PC-3 (cell line): ENCODE measurements at regions not wholly inside any gene's neighbourhood (a gene's known extent, or its start where the extent isn't known, plus 50 kb on each side); places are given as distances from the start of the nearest gene placed in this dataset.

Source experiments
- ATAC-seq: fragments of 200-7000 bp; cut with Tn5 transposase; 2 replicates; pipeline ENCODE4 v1.9.1; 2020; ENCODE audit warnings: mild to moderate bottlenecking, moderate library complexity
- BruUV-seq: library from RNA; stranded (reverse); fragments of 400-500 nt; replicated peaks from 2 replicates; lab custom pipeline; 2021; lab: Mats Ljungman, UMichigan
- CTCF ChIA-PET: fragments of 300-600 bp; sonication (Branson Sonifier 250); formaldehyde crosslinking; loops from one replicate; lab custom pipeline; 2022; ENCODE audit warnings: antibody characterized with exemption; lab: Charles Lee
- POLR2A ChIA-PET: fragments of 300-600 bp; sonication (Branson Sonifier 250); formaldehyde crosslinking; loops from one replicate; lab custom pipeline; 2022; ENCODE audit warnings: antibody characterized with exemption; ENCODE audit not compliant: unreplicated experiment; lab: Charles Lee
- DNase-seq: peaks from one replicate; pipeline ENCODE4 v3.0.0-alpha.2; 2015
- H2AFZ ChIP-seq: fragments of 300-600 bp; sonication (generic); 2 replicates; pipeline ENCODE4 v1.6.0; 2016; ENCODE audit warnings: antibody characterized with exemption, low read length
- H3F3A ChIP-seq: fragments of 300-600 bp; sonication (generic); one replicate; pipeline ENCODE4 v1.6.0; 2017; ENCODE audit warnings: antibody characterized with exemption, low read length, control low read depth, mild to moderate bottlenecking; ENCODE audit not compliant: unreplicated experiment
- H3K27ac ChIP-seq: fragments of 300-600 bp; sonication (generic); 2 replicates; pipeline ENCODE4 v1.5.1; 2016; ENCODE audit warnings: mild to moderate bottlenecking, low read length
- H3K27me3 ChIP-seq: fragments of 300-600 bp; sonication (generic); 2 replicates; pipeline ENCODE4 v1.6.1; 2016; ENCODE audit warnings: low read length, mixed read lengths
- H3K36me3 ChIP-seq: fragments of 300-600 bp; sonication (generic); 2 replicates; pipeline ENCODE4 v1.6.1; 2016; ENCODE audit warnings: low read depth, mixed run types, low read length, mixed read lengths
- H3K4me1 ChIP-seq: fragments of 300-600 bp; sonication (generic); 2 replicates; pipeline ENCODE4 v1.5.1; 2016; ENCODE audit warnings: low read length; ENCODE audit not compliant: insufficient read depth
- H3K4me2 ChIP-seq: fragments of 300-600 bp; sonication (generic); 2 replicates; pipeline ENCODE4 v1.6.0; 2016; ENCODE audit warnings: low read length
- H3K4me3 ChIP-seq: fragments of 300-600 bp; sonication (generic); 2 replicates; pipeline ENCODE4 v1.5.1; 2016; ENCODE audit warnings: mild to moderate bottlenecking, low read length, mixed read lengths
- H3K79me2 ChIP-seq: fragments of 300-600 bp; sonication (generic); 2 replicates; pipeline ENCODE4 v1.6.1; 2017; ENCODE audit warnings: low read length, mixed read lengths
- H3K9ac ChIP-seq: fragments of 300-600 bp; sonication (generic); 2 replicates; pipeline ENCODE4 v1.6.0; 2016; ENCODE audit warnings: mild to moderate bottlenecking, low read length
- H3K9me2 ChIP-seq: fragments of 300-600 bp; sonication (generic); replicated peaks from 2 replicates; pipeline ENCODE4 v1.6.1; 2016; ENCODE audit warnings: mixed run types, low read length, mixed read lengths
- H3K9me3 ChIP-seq: fragments of 300-600 bp; sonication (generic); 2 replicates; pipeline ENCODE4 v1.6.1; 2016; ENCODE audit warnings: low read length, mixed read lengths
- H4K20me1 ChIP-seq: fragments of 300-600 bp; sonication (generic); 2 replicates; pipeline ENCODE4 v1.6.1; 2016; ENCODE audit warnings: low read length, mixed read lengths
- EZH2 ChIP-seq: fragments of 300-600 bp; sonication (generic); IDR thresholded peaks from one replicate; pipeline ENCODE4 v1.6.1; 2017; ENCODE audit warnings: antibody characterized with exemption, mild to moderate bottlenecking, low read length; ENCODE audit not compliant: unreplicated experiment
- EZH2phosphoT487 ChIP-seq: fragments of 300-600 bp; sonication (generic); IDR thresholded peaks from 2 replicates; pipeline ENCODE4 v1.6.1; 2018; ENCODE audit warnings: mild to moderate bottlenecking, antibody characterized with exemption, low read length, borderline replicate concordance
- intact Hi-C: fragments of 100-400 bp; cut with micrococcal nuclease; formaldehyde crosslinking; loops from 2 replicates; pipeline ENCODE4 v1.9.0; 2023
- TF ChIP-seq, protein P1 (sequence below): fragments of 300-600 bp; sonication (generic); conservative IDR thresholded peaks from 2 replicates; pipeline ENCODE4 v1.5.1; 2017; ENCODE audit warnings: antibody characterized with exemption, low read depth, mild to moderate bottlenecking, low read length

DNA sequence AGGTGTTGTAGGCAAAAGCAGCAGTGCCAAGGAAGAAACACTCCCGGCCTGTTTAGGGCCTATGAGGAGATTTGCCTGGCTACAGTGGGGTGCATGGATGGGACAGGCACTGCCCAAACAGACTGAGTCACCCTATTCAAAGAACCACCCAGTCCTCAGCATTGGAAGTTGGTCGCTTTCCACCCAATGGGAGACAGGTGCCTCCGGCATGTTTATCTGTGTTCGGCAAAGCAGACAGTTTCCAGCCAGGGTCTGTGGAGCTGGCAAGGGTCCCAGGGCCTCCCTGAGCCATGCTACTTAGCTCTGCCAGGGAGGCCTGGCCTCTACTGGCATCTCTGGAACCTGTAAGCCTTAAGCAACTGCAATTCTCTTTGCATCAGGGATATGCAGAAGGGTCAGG is 165.1 kb upstream of the ATP6AP2 start:
- Histone ChIP-seq H3K4me3 (no peak overlapping the region), H3K36me3 (no peaks in the 10 kb centered on the region), H3K27me3 (peaks cover 19% of the 10 kb centered on the region; the same call in 1 of the 2 replicates), H2AFZ (no peak overlapping the region), H4K20me1 (no peaks in the 10 kb centered on the region), H3K9me2 (no peaks in the 10 kb centered on the region), H3K27ac (no peak overlapping the region), H3F3A (no peaks in the 10 kb centered on the region), H3K4me2 (no peak overlapping the region), H3K9me3 (no peaks in the 10 kb centered on the region), H3K9ac (no peak overlapping the region), H3K4me1 (no peaks in the 10 kb centered on the region), H3K79me2 (no peaks in the 10 kb centered on the region)
- intact Hi-C loops: no loop called here
- BruUV-seq: no TSS peak
- no peak for TF ChIP-seq EZH2
- TF ChIP-seq EZH2phosphoT487: no peak
- TF ChIP-seq, protein P1, sequence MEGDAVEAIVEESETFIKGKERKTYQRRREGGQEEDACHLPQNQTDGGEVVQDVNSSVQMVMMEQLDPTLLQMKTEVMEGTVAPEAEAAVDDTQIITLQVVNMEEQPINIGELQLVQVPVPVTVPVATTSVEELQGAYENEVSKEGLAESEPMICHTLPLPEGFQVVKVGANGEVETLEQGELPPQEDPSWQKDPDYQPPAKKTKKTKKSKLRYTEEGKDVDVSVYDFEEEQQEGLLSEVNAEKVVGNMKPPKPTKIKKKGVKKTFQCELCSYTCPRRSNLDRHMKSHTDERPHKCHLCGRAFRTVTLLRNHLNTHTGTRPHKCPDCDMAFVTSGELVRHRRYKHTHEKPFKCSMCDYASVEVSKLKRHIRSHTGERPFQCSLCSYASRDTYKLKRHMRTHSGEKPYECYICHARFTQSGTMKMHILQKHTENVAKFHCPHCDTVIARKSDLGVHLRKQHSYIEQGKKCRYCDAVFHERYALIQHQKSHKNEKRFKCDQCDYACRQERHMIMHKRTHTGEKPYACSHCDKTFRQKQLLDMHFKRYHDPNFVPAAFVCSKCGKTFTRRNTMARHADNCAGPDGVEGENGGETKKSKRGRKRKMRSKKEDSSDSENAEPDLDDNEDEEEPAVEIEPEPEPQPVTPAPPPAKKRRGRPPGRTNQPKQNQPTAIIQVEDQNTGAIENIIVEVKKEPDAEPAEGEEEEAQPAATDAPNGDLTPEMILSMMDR: no peak
- ChIA-PET CTCF (no interaction called here), POLR2A (no interaction called here)
- ATAC-seq (no peak), DNase-seq (no peak)

DNA sequence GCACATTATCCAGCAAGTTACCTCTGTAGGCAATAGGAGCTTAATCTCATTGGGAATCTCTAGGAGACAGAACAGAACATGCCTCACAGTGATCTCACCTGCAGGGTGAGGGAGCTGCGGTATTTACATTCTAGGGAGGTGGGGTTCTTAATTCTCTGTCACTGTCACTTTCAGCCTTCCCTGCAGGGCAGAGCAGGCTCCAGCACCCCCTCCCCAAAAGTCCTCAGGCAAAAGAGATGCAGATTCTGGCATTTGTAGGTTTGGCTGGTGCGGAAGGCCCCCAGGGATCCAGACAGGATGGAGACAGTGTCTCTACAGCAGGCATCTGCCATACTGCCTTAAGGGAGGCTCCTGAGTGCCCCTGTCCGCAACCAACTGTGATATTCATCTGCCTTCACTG is 166.4 kb upstream of the ATP6AP2 start:
- no peaks in the 10 kb centered on the region for H3K79me2 ChIP-seq
- no peaks in the 10 kb centered on the region for H3K4me1 ChIP-seq
- ATAC-seq (no peak), DNase-seq (no peak)
- H3K27me3 ChIP-seq: peaks cover 19% of the 10 kb centered on the region; the same call in 1 of the 2 replicates
- no peak overlapping the region for H3K4me2 ChIP-seq
- intact Hi-C loops: no loop called here
- H3K4me3 ChIP-seq: no peak overlapping the region
- H4K20me1 ChIP-seq: no peaks in the 10 kb centered on the region
- no TSS peak for BruUV-seq
- no peak overlapping the region for H3K27ac ChIP-seq
- H2AFZ ChIP-seq: no peak overlapping the region
- no peaks in the 10 kb centered on the region for H3K9me3 ChIP-seq
- no peaks in the 10 kb centered on the region for H3K9me2 ChIP-seq
- no peaks in the 10 kb centered on the region for H3F3A ChIP-seq
- no peaks in the 10 kb centered on the region for H3K36me3 ChIP-seq
- ChIA-PET POLR2A (no interaction called here), CTCF (no interaction called here)
- TF ChIP-seq, protein P1: no peak
- no peak for TF ChIP-seq EZH2
- TF ChIP-seq EZH2phosphoT487: no peak
- no peak overlapping the region for H3K9ac ChIP-seq

DNA sequence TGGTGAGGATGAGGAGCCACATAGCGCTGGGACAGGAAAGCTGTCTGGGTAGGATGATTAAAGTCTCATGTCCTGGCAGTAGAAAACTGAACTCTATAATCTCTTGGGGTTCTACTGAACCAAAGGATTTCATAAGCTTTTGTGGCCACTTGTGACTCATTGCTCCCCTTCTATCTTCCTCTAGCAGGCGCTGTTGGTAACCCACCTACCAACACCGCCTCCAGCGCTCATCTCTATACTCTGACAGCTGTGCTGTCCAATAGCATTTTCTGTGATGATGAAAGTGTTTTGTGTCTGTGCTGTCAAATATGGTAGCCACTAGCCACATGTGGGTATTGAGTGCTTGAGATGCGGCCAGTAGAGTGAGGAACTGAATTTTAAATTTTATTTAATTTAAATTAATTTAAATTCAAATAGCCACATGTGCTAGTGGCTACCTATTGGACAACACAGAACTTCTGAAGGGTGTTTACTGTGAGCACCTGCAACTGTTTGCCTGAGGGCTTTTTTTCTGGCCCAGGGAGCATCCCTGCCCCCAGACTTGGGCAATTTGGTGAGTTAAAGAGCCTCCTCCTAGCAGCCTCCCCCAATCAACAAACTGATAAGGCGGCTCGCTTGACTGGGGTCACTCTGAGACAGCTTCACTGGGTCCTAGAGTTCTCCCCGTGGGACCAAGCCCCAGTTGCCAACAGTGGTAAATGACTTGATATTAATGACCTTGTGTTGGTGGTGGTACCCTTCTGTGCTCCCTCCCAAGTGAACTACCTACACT is 169.2 kb upstream of the ATP6AP2 start:
- ChIA-PET CTCF (interaction anchor here (0.6 kb wide), 1 partner anchor 398 kb away, joined by 4 read pairs; no protein-coding TSS in a partner anchor), POLR2A (no interaction called here)
- no peaks in the 10 kb centered on the region for H3K9me3 ChIP-seq
- H3K4me3 ChIP-seq: no peak overlapping the region
- no peaks in the 10 kb centered on the region for H3K36me3 ChIP-seq
- H3K27me3 ChIP-seq: peaks cover 19% of the 10 kb centered on the region; the same call in 1 of the 2 replicates
- BruUV-seq: no TSS peak
- TF ChIP-seq, protein P1: no peak; the same call in 1 of the 2 replicates
- TF ChIP-seq EZH2phosphoT487: no peak
- no peak for TF ChIP-seq EZH2
- ATAC-seq (no peak), DNase-seq (no peak)
- no peak overlapping the region for H2AFZ ChIP-seq
- no peaks in the 10 kb centered on the region for H3K9me2 ChIP-seq
- no peak overlapping the region for H3K4me2 ChIP-seq
- H3K9ac ChIP-seq: no peak overlapping the region
- no peak overlapping the region for H3K27ac ChIP-seq
- no peaks in the 10 kb centered on the region for H3K79me2 ChIP-seq
- H3F3A ChIP-seq: no peaks in the 10 kb centered on the region
- intact Hi-C loops: no loop called here
- H4K20me1 ChIP-seq: no peaks in the 10 kb centered on the region
- no peaks in the 10 kb centered on the region for H3K4me1 ChIP-seq
